ENCODE measurements at regions not wholly inside any gene's neighbourhood (a gene's known extent, or its start where the extent isn't known, plus 50 kb on each side); places are given as distances from the start of the nearest gene placed in this dataset.

DNA sequence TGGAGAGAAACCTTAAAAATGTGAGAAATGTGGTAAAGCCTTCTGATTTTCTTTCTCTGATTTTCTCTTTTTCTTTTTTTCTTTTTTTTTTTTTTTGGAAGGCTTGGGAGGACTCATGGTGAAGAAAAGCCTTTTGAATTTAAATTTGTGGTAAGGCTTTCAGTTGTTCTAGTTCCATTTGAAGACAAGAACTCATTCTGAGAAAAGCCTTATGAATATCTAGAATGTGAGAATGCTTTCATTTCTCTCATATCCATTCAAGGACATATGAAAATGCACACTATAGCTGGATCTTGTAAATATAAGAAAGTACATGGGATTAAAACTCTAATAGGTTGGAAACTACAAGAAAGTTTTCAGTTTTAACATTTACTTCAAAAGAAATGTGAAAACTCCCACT lies 1045.2 kb upstream of the NRXN1 start:
- TF ChIP-seq, protein P1, sequence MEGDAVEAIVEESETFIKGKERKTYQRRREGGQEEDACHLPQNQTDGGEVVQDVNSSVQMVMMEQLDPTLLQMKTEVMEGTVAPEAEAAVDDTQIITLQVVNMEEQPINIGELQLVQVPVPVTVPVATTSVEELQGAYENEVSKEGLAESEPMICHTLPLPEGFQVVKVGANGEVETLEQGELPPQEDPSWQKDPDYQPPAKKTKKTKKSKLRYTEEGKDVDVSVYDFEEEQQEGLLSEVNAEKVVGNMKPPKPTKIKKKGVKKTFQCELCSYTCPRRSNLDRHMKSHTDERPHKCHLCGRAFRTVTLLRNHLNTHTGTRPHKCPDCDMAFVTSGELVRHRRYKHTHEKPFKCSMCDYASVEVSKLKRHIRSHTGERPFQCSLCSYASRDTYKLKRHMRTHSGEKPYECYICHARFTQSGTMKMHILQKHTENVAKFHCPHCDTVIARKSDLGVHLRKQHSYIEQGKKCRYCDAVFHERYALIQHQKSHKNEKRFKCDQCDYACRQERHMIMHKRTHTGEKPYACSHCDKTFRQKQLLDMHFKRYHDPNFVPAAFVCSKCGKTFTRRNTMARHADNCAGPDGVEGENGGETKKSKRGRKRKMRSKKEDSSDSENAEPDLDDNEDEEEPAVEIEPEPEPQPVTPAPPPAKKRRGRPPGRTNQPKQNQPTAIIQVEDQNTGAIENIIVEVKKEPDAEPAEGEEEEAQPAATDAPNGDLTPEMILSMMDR (IDR thresholded peaks at IDR 0.05; ENCODE audit: low read depth, low read length) = no peak
- H3K4me3 ChIP-seq (ENCODE audit: low read depth, low read length) = no peak overlapping the region

DNA sequence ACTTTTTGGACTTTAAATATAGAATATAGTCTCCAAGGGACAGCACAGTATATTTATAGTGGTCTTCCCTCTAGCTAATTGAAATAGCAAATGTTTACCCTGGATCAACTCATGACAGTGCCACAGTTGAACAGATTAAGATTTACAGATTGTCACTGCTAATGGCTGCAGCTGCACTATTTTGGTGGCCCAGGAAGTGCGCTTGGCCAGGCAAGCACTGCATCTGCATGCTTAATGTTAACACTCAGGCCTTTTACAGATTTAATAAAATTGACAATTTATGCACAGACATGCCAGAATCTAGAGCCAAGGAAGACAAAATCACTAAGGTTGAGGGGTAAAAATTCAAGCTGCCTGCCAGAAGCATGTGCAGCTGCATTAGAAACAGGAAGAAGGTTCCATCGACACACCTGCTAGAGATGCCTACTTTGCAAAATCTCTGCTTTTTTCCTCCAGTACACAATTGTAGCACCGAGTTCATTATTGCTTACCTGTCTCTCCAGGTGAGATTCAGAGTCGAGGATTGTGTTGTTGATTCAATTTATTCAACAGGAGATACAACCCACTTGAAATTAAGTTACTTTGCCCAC lies 1042.3 kb upstream of the NRXN1 start:
- TF ChIP-seq, protein P1 (IDR thresholded peaks at IDR 0.05; ENCODE audit: low read depth, low read length) = no peak

DNA sequence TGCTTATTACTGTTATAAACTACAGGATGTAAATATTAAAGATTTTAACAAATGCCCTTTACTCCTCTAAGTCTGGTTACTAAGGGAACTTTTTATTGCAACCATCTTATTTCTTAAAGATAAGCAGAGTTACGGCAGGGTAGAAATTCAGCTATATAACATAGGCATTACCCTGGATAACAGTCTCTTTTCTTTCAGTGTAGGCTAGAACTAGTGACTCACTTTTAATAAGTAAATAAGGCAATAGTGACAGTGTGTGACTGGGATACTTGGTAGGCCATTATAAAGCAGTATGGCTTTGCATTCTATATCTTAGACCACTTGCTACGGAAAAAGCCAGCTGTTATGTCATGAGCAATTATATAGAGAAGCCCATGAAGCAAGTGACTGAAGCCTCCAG lies 1041.0 kb upstream of the NRXN1 start:
- TF ChIP-seq, protein P1 (IDR thresholded peaks at IDR 0.05; ENCODE audit: low read depth, low read length) = no peak

More for the DNA sequence above, 1042.3 kb upstream of the NRXN1 start:
- H3K4me3 ChIP-seq (ENCODE audit: low read depth, low read length) = no peak overlapping the region

DNA sequence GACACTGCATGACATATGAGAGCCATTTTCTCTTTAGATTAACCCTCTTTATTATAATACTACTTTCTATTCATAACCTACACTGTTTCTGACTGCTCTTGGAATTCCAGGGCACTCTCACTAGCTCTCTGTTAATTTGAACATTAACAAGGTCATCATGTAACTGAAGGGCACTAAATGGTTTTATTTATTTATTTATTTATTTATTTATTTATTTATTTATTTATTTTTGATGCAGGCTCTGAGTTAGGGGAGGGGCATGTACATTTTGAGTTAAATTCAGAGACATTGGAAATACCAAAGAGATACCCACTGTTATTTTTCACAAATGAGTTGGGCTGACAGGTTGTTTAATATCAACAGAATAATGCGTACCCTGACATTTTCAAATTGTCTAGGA lies 1038.7 kb upstream of the NRXN1 start:
- no peak overlapping the region for H3K4me3 ChIP-seq (ENCODE audit: low read depth, low read length)
- TF ChIP-seq, protein P1 (IDR thresholded peaks at IDR 0.05; ENCODE audit: low read depth, low read length) = no peak

More for the DNA sequence above, 1041.0 kb upstream of the NRXN1 start:
- H3K4me3 ChIP-seq (ENCODE audit: low read depth, low read length) = no peak overlapping the region

DNA sequence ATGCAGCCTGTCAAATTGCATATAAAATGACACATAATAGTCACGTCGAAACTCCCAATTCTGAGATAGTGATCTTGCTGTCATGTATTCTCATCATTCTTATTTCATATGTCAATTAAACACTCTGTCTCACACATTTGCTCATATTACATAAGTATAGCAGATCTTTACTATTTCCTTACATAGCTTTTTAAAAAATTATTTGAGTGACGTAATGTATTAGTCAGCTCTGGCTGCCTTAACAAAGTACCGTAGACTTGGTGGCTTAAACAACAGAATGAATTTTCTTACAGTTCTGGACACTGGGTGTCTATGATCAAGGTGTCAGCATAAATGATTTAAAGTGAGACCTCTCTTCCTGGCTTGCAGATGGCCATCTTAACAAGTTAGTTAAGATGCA lies 1032.3 kb upstream of the NRXN1 start:
- H3K4me3 ChIP-seq (ENCODE audit: low read depth, low read length) = no peak overlapping the region
- TF ChIP-seq, protein P1 (IDR thresholded peaks at IDR 0.05; ENCODE audit: low read depth, low read length) = no peak

DNA sequence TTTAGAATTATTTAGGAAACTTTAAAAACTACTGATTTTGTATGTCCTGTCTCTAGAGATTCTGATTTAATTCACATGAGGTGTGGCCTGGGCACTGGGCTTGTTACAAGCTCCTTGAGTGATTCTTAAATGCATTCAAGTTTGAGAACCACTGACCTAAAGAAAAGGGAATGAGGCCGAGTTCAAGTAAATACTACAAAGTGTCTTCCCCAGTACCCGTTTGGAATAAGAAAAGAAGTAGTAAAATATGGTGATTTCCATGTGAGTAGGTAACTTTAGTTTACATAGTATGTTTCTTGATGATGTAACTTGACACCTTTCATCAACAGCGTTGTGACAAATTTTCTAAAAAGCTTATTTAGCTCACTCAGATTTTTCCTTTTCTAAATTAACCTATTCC lies 1022.9 kb upstream of the NRXN1 start:
- no peak overlapping the region for H3K4me3 ChIP-seq (ENCODE audit: low read depth, low read length)
- TF ChIP-seq, protein P1 (IDR thresholded peaks at IDR 0.05; ENCODE audit: low read depth, low read length) = no peak

DNA sequence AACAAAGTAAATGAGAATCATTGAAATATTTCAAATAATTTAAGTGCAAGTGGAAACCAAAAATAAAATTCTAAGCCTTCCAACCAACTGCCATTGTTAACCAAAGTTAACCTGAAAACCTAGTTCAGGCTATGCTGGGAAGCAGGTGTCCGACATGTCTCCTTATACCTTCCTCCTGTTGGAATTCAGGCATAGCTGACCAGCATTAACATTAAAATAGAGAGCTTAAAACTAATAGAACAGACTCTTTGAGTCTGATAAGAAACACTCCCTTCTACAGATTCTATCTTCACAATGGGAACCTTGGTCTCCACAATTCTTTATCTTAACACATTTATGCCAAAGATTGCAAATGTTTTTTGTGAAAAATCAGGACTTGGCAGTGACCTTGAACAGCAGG lies 1004.9 kb upstream of the NRXN1 start:
- H3K4me3 ChIP-seq (ENCODE audit: low read depth, low read length) = no peak overlapping the region
- TF ChIP-seq, protein P1 (IDR thresholded peaks at IDR 0.05; ENCODE audit: low read depth, low read length) = no peak
